GM18909 (cell line): ENCODE measurements at regions not wholly inside any gene's neighbourhood (a gene's known extent, or its start where the extent isn't known, plus 50 kb on each side); places are given as distances from the start of the nearest gene placed in this dataset.
"Not testable (repeated sequence)": the region's sequence is repeated elsewhere in the genome, so short reads cannot be mapped to it uniquely, and the experiment has no call there.

ENCODE experiments used
- ATAC-seq: cut with Tn5 transposase; IDR thresholded peaks from one replicate; pipeline ENCODE4 v1.9.1; 2021; ENCODE audit warnings: mild to moderate bottlenecking; ENCODE audit not compliant: unreplicated experiment, poor library complexity

DNA sequence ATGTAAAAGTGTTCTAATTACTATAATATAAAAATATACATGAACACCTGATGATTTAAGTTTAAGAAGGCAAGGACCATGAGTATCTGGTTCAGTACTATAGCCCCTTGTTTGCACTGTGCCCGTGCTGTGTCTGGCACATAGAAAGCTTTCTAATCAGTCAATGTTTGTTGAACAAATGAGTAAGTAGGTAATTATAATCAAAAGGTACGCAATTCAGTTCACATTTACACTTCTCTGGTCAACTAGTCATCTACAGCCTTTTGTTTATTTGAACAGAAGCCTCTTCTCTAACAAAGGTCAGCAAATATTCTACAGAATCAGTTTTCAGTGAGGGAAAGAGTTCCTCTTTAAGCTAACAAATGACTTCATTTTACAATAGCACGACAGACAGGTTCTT is 523.3 kb downstream of the SMARCA1 start:
- no peak for ATAC-seq

GRCh38 chrX:128992107-128992971 is 531.0 kb downstream of the SMARCA1 start:
- no peak for ATAC-seq

DNA sequence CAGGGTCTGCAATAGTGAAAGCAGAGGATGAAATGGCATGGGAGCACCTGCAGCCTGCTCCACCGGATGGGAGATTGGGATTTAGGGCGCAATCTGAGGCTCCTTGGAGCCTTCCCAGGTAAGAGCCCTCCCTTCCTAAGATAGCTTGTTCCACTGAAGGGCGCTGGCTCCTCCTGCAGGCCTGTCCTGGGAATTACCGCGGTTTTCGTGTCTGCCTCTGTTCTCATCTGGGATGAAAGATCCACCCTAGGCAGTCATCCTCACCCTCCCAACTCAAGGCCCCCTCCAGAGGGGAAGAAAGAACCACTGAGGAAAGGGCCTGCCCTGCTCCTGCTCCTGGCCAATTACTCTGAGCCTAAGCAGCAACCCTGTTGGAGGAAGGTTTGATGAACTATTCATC is 547.5 kb downstream of the SMARCA1 start:
- peak; percentile 81 for ATAC-seq

- no peak for ATAC-seq
Observed at GRCh38 chrX:128973033-128973432, 550.3 kb downstream of the SMARCA1 start.

DNA sequence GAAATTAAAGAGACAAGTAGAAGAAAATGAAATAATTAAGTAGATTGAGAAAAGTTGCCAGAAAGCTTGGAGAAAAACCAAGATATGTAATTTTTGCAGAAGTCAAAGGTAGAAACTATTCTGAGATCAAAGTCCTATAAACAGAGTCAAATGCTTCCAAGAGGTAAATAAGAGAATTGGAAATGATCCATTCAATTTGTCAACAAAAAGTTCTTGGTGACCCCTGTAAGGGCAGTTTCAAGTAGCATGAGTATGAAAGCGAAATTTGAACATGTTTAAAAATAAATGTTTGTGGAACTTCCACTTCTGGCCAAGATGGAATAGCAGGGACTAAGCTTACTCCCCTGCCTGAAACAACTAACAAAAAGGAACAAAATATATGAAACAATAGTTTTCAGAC is 562.0 kb downstream of the SMARCA1 start:
- ATAC-seq, result no peak

DNA sequence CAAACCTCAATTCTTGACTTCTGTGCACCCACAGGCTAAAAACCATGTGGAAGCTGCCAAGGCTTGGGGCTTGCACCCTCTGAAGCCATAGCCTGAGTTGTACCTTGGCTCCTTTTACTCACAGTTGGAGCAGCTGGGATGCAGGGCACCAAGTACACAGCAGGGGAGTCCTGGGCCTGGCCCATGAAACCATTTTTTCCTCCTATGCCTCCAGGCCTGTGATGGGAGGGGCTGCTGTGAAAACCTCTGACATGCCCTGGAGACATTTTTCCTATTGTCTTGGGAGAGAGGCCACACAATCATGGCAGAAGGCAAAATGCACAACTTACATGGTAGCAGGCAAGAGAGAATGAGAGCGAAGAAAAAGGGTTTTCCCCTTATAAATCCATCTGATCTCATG is 568.6 kb downstream of the SMARCA1 start:
- not testable (repeated sequence) for ATAC-seq

GRCh38 chrX:128931071-128931470 is 592.2 kb downstream of the SMARCA1 start:
- ATAC-seq, result no peak

DNA sequence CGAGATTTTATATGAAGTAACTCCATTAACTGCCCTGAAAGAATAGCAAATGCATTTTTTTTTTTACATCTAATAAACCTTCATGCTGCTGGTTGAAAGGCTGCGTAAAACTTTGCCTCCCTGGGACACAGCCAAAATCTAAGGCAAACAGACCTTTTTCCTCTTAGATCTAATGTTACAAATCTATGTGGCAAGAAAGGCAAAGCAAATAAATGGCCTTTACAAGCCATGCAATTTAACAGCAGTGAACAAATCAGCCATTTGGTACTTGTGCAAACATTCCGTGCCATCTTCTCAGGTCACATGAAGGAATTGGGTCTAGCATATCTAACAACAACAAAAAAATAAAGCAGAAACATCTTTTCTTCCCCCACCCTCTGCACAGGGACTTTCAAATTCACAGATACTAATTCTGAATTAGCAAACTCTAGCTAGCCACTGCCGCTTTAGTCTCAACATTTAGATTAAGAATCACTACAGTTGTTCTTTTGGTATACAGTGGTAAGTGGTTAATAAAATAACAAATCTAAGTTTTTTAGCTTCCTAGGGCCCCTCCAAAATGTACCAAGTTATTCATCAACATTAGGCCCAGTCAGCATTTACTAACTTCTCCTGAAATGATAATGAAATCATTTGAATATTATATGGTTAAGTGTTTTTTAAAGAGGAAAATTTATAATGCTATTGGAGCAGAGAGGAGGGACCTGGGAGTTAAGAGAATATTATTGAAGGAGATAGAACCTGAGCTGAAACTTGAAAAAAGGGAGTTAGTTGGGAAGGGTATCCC is 593.8 kb downstream of the SMARCA1 start:
- no peak for ATAC-seq

DNA sequence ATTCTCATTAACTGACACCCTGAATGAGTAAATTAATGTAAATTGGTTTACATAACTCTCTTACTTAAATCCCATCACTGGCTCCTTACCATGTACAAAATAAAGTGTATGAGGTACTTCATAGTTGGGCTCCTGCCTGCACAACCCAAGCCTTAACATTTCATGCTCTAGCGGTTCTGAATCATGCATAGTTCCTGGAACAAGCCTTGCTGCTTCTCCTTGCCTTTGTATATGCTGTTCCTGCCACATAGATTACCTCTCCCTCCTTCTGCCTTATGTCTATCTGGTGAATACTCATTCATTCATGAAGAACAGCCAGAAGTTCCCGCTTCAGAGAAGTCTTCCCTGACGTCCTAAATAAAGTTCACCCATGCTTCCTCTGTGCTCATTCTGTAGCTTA is 594.7 kb downstream of the SMARCA1 start:
- no peak for ATAC-seq

DNA sequence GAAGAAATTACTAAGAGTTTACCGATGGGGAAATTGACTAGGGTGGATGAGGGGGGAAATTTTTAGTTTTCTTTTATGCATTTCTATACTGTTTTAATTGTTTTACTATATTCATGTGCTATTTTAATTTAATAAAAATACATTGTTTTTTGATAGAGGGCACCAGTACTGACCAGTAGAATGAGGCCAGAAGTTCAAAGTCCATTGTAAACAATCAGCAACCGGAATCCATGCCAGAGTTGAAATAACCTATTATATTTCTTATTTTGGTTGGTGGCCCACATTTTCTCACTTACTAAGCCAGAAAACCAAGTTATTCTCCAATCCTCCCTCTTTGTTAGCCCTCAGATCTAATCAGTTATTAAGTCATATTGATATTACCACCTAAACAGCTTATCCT is 595.9 kb downstream of the SMARCA1 start:
- ATAC-seq, result no peak

DNA sequence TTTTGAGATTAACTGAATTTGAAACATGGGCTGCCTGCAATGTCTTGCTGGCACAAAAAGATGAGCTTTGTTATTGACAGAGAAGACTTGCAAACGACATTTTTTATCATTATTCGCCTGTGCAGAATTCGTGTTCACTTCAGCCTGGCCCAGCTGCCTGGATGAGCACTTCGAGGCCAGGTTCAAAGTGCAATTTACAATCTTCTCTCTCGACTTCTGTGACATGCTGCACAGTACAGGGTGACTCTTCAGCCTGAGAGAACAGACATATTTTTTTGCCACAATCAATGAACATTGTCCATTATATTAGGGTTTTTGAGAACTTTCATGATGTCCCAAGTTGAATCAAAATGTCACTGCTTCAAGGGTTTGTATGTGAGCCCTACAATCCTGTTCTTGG is 616.5 kb downstream of the SMARCA1 start:
- ATAC-seq, result no peak

GRCh38 chrX:128901018-128901417 is 622.3 kb downstream of the SMARCA1 start:
- no peak for ATAC-seq

DNA sequence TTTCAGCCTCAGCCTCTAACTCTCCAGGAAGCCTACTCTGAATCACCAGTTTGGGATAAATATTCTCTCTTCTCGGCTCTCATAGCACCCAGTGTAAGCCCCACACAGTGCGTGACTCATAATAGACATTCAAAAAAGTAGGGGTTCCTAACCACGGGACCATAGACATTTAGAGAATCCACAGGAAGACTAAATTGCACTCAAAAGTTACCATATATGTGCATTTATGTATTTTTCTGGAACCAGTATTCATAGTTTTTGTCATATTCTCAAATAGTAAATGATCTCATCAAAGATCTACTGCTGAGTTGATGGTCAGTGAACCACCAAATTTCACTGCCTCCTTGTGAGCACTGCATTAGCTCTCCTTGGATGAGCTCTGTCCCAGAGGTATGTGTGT is 625.7 kb downstream of the SMARCA1 start:
- ATAC-seq, result no peak

GRCh38 chrX:128891554-128891953 is 631.7 kb downstream of the SMARCA1 start:
- no peak for ATAC-seq

DNA sequence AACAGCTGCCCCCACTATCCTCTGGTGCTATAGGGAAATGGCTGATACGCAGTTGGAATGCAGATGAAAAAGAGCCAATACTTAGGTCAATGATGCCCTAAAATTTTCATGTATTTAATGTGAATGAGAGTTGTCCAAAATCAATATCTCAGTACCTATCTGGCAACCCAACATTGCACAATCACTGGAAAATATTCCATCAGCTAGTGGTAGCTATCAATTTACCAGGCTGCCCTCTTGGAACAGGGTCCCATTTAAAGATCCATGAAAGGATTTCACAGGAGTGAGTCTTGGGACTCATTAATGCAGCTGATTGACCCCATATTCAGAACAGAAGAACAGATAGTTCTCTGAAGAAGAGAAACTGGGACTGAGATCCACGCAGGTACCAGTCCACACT is 638.9 kb downstream of the SMARCA1 start:
- no peak for ATAC-seq

- ATAC-seq, result no peak
Observed at GRCh38 chrX:128883650-128884049, 639.6 kb downstream of the SMARCA1 start.

GRCh38 chrX:128870361-128870760 is 652.9 kb downstream of the SMARCA1 start:
- no peak for ATAC-seq

DNA sequence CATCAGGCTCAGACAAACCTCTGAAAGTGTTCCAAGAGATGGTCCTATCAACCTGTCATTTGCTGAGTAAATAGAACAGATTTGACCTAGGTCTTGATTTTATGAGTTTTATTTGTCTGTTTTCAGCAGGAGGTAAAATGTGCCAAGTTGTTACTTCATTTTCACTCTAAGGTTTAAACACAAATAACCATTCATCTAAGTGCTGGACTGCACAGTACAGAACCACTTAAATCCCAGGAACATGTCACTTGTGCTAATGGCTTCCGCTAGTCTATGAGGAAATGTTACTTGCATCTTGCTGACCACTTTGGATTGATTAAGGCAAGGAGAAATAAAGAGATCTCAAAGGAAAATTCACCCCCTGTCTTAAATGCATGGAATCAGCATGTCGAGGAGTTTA is 660.7 kb downstream of the SMARCA1 start:
- ATAC-seq, result no peak

- ATAC-seq, result no peak
Observed at GRCh38 chrX:128848374-128848773, 674.9 kb downstream of the SMARCA1 start.

GRCh38 chrX:128846385-128846784 is 676.9 kb downstream of the SMARCA1 start:
- ATAC-seq, result no peak

GRCh38 chrX:128818690-128819089 is 704.6 kb downstream of the SMARCA1 start:
- no peak for ATAC-seq

DNA sequence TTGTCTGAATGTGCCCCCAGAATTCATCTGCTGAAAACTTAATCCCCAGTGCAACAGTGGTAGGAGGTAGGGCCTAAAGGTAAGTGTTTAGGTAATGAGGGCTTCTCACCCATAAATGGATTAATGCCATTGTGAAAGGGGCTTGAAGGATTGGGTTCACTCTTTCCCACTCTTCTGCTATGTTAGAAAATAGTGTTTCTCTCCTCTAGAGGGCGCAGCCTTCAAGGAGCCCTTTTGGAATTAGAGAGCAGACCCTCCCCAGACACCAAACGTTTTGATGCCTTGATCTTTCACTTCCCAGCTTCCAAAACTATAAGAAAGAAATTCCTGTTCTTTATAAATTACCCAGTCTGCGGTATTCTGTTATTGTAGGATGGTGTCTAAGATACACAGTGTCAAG is 706.4 kb downstream of the SMARCA1 start:
- no peak for ATAC-seq
